NCI-H1417 (cell line): ENCODE measurements at regions not wholly inside any gene's neighbourhood (a gene's known extent, or its start where the extent isn't known, plus 50 kb on each side); places are given as distances from the start of the nearest gene placed in this dataset.
A peak's percentile ranks its signal among the peaks of the same experiment; 100 is the strongest.
"Not testable (repeated sequence)": the region's sequence is repeated elsewhere in the genome, so short reads cannot be mapped to it uniquely, and the experiment has no call there.

Source experiments
- DNase-seq, 3 experiments: peaks; one replicate each; lab custom pipeline; 2025; lab: John Stamatoyannopoulos, UW

DNA sequence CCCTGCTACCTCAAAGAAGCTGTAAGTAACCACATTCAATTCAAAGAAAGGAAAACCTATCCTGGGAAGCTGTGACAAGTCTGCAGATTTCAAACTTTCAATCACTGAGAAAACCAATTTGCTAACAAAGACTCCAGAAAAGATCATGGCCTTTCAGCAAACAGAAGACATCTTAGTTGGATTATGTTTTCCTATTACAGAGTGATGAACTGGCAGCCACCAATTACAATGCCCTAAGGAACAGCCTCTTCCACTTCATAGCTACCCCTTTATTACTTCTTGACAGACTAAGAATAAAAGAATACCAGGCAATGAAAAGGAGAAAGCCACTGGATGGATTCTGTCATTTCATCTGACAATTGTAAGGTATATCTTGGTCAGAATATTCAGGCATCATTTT is 128.2 kb upstream of the RASEF start:
- peak in 1 of 3 experiments; percentile 58 for DNase-seq

DNA sequence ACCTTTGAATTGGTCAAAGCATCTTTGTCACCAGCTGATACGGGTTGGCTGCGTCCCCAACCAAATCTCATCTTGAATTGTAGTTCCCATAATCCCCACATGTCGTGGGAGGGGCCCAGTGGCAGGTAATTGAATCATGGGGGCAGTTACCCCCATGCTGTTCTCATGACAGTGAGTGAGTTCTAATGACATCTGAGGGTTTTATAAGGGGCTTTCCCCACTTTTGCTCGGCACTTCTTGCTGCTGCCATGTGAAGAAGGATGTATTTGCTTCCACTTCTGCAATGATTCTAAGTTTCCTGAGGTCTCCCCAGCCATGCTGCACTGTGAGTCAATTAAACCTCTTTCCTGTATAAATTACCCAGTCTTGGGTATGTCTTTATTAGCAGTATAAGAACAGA is 126.1 kb upstream of the RASEF start:
- DNase-seq: not testable (repeated sequence)

DNA sequence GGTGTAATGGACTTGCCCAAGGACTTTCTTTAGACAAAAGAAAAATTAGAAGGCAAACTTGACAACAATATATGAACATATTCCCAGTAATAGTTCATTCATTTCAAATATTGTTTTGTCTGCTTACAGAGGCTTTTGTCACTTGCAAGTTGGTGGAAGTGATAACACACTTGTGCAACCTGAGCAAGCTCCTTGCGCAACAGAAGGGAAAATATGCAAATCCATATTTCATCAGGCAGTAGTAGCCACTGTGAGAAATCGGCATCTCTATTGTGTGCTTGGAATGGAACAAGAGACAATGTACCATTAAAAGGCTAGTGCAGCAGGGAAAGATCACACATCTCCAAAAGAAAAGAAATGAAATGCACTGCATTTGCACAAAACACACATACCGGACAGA is 125.3 kb upstream of the RASEF start:
- no peak for DNase-seq

DNA sequence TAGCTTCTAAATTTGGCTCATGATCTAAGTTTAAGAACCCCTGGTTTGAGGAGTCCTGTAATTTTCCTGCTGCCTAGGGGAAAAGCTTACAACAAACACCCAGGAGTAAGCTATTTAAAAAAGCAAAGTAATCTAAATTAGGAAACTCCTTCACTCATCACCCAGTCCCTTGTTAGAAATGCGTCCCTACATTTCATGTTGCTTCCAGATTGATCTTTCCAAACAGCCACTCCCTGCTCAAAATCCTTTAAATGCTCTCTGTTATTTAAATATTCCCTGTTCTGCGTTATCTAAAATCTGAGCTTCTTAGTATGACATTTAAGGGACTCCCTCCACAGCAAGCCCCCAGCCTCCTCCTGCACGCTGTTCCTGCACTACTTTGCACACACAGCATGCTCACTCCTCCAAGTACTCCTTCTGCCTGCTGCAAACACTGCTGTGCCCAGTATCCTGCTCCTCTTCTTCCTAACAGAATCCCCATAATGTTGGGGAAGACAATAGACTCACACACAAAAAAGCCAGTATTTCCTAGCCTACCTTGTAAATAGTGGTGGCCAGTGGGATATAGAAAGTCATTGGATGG is 123.3 kb upstream of the RASEF start:
- no peak for DNase-seq

DNA sequence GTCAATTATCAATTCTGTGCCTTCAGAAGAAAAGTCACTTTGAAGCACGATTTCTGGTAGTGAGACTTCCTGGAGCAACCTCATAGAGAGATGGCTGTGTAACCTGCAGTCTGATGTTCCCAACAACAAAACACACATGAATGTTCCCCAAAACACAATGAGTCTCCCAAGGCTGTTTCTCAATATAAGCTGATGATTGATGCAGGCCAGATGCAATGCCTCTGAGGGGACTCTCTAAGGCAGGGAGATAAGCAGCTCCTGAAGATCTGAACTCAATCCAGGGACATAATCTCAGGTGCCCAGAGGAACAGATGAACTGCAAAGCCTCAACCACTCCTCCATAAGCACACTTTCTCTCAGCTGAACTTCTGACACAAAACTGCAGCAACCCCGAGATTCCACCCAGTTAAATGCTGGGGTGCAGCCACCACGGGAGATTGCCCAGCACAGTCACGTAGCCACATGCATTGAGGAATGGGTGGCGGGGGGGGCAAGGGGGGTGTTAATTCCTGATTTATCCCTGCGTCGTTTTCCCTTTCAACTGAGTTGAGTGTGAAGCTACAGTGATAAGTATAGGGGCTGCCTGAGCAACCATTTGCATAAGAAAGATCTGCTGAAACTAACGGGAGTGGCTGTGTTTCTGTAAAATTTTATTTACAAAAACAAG is 122.7 kb upstream of the RASEF start:
- DNase-seq: no peak

DNA sequence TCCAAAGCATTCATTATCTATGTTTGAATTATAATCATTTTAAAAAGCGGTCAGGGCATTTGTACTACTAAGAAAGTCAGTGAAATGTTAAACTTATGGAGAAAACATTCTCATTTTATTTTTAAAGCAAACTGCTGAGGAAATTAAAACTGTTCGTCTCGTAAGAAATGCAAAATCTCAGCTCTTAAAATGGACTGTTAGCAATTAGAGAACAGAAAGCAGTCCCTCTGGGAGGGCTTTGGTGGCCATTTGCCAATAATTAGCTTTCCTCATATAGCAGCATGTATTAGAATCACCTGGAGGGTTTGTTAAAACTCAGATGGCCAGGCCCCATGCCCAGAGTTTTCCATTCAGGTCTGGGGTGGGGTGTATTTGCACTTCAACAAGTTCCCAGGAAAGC is 120.7 kb upstream of the RASEF start:
- DNase-seq: peak in 2 of 3 experiments; percentile 48 to 83

DNA sequence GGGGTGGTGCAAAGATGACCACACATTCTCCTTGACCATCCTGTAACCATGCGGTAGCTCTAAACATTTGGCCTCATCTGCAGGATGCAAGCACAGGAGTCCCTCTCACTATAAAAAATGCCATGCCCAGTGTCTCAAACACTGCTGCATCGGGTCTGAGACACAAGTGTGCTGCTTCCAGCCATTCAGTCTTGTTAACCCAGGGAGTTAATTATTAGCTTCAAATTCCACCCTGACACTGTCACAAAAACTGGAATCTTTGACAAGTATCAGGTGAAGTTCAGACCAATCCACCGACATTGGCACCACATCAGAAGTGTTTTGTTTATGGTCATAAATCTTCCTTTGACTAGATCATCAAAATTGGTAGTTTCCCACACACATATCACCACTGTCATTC is 119.1 kb upstream of the RASEF start:
- peak in 2 of 3 experiments; percentile 49 to 88 for DNase-seq

DNA sequence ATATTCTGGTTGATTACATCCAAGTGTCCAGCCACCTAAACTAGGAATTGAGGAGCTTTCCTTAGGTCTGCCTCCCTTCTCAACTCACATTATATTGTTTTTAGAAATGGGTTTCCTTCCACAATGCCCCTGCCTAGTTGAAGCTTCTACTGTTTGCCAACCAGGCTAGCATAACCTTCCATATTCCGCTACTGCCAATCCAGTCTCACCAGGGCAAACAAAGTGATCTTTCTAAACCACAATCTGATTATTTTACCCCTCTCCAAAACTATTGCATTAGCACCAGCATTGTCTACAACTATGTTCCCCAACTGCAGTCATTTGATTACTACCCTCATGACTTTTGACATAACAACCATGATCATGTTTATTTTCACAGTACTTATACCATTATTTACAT is 115.8 kb upstream of the RASEF start:
- DNase-seq: no peak

DNA sequence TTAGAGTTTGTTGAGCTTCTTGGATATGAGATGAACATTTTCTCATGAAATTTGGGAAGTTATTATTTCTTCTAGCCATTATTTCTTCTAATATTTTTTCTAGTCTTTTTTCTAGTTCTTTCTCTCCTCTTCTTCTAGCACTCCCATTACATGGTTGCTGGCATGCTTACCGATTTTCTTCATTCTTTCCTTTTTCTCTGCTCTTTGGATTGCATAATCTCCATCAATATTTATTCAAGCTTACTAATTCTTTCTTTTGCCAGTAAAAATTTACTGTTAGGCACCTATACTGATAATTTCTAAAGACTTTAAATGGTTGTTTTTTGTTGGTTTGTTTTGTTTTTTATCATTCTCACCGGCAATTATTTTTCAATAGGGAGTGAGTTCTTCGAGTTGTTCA is 114.8 kb upstream of the RASEF start:
- no peak for DNase-seq

DNA sequence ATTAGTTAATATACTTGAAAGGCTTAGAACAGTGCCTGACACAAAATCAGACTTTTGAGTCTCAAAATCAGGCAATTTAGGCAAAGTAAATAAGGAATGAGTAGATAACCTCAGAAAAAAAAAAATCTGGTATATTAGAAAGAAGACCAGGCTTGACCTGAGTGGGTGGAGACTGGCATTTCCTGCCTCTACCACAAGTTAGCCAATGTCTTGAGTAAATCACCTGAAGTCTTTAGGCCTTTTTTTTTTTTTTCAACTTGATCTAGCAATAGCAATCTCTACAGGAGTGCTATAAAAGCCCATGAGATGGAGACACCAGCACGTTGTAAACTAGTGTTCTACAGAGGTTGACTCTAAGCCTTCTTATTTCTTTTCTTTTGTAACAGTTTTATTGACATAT is 104.2 kb upstream of the RASEF start:
- DNase-seq: no peak

DNA sequence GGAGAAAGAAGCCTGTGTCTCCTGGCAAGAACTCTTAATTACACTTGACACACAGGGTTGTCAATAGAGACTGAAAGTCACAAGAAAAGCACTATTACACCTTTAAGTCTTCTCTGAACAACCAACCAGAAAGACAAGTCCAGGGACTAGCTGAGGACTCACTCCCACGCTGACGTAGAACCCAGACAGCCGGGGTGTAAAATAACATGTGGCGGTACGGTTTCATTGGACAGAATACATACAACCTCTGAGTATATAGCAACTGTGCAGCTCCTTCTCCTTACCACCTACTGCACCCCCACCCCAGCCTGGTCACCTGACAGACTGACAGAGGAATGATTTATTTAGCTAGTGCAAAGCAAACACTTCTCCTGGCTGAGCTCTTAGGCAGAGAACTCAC is 103.4 kb upstream of the RASEF start:
- peak; percentile 26 to 81 (median 69) for DNase-seq

GRCh38 chr9:83155733-83156132 is 92.8 kb upstream of the RASEF start:
- DNase-seq: no peak

DNA sequence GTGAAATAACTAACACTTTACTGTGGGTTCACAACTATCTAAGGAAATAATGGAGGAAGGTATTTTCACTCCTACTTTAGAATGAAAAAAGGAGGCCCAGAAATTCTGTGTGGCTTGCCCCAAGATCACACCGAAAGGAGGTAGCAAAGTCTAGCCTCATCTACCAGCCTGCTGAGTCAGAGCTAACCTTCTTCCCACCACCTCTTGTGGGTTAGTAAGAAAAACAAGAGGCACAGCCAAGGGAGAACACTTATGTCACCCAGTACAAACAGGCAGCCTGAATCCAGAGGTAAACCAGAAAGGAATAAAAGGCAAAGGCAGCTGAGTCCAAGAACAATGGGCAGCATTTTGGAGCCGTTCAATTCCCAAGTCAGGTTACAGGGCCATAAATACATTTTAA is 91.9 kb upstream of the RASEF start:
- no peak for DNase-seq

DNA sequence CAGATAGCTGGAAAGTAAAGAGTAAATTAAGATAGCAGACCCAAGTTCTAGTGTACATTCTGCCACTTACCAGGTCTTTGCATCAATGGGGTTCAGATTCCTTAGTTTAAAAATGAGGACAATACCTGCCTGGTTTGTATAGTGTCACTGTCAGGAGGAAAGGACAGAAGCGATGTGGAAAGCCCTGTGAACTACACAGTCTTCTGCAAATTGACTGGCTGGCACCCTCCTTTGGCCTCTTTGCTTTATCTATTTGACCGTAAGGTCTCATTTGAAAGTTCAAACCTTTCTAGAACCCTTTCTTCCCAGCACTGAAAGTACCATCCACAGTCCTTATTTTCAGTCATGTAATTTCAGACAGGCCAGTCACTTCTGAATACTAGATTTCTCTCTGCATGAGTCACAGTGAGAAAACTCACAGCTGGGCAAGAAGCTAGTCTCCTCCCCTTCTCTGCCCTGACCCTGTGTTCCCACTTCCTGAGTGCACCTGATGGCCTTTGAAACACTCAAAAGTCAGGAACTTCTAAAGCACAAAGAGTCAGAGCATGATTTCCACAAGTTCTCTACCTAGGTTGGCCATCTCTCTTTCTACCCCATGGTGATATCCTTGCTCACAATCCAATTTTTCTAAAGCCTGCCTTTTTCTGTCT is 91.3 kb upstream of the RASEF start:
- no peak for DNase-seq

GRCh38 chr9:83153030-83153429 is 90.1 kb upstream of the RASEF start:
- DNase-seq: no peak

DNA sequence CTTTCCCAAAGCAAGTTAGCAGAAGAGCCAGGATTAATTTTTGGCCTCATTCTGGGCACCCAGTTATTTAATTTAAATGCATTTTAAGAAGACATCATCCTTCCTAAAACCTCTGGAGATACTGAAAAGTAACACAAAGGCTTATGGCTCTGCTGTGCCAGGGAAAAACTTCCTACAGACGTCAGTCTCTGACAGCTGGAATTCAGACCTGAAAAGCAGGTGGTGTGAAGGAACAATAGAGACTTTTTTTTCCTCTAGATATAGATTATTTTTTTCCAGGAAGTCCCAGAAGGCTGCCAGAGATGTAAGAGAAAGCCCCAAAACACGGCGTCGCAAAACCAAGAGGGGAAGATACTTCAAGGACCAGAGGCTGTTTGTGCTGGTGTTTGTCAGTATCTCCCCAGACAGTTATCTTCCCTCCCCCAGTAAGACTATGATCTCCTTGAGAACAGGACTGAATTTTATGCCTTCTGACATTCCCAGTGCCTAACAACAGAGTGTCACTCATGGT is 88.7 kb upstream of the RASEF start:
- DNase-seq: no peak

- DNase-seq: no peak
These were observed 84.6 kb upstream of the RASEF start for GRCh38 chr9:83147315-83148149.

DNA sequence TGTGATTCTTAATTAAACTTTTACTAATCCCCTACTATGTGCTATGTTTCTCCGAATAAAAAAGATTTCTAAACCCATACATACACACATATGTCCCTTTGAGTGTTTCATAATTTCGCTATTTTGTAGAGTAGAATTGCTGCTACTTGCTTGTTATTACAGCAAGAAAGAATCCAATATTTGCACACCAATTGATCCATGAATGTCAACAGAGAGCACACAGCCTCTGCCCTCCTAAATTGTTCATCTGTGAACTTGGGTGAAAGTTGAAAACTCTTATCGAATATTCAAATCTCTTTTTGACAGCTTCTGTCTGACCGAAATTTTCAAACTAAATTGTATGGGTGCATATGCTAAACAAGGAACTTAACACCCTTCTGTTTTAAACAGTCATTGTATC is 83.4 kb upstream of the RASEF start:
- no peak for DNase-seq

DNA sequence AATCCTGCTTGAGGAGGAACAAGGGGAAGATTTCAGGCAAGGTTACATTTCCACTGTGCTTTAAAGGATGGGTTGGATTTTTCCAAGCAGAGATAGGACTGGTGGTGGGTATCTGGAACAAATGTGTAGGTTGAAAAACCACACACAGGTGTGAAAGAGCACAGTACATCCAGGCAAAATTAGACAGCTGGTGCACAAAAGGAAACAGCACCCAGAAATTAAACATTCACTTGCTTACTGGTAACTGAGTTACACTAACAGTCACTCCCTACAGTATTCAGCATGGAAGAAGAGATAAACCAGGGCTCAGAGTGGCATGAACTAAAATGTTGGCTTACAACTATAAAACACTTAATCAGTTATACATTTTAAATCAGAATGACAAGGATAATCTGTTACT is 81.5 kb upstream of the RASEF start:
- DNase-seq: peak in 1 of 3 experiments; percentile 15

- no peak for DNase-seq
These were observed 79.4 kb upstream of the RASEF start for GRCh38 chr9:83142389-83142788.

GRCh38 chr9:83141887-83142286 is 78.9 kb upstream of the RASEF start:
- no peak for DNase-seq

GRCh38 chr9:83140061-83140460 is 77.1 kb upstream of the RASEF start:
- no peak for DNase-seq
